PC-9 (cell line): ENCODE measurements at regions not wholly inside any gene's neighbourhood (a gene's known extent, or its start where the extent isn't known, plus 50 kb on each side); places are given as distances from the start of the nearest gene placed in this dataset.

ENCODE experiments used
- BruUV-seq: library from RNA; stranded (reverse); fragments of 400-500 nt; replicated peaks from 2 replicates; lab custom pipeline; 2021; lab: Mats Ljungman, UMichigan
- CTCF ChIA-PET: fragments of 300-600 bp; sonication (Branson Sonifier 250); formaldehyde crosslinking; loops from one replicate; lab custom pipeline; 2022; ENCODE audit warnings: antibody characterized with exemption; lab: Charles Lee
- POLR2A ChIA-PET: fragments of 300-600 bp; sonication (Branson Sonifier 250); formaldehyde crosslinking; loops from one replicate; lab custom pipeline; 2022; ENCODE audit warnings: antibody characterized with exemption; ENCODE audit not compliant: unreplicated experiment; lab: Charles Lee
- DNase-seq, 2 experiments: peaks; one replicate each; pipeline versions ENCODE4 v3.0.0 to v3.0.0-alpha.2; 2015 to 2022; ENCODE audit warnings: mixed read lengths in 1 of 2
- H2AFZ ChIP-seq: fragments of 200-600 bp; sonication (generic); 2 replicates; pipeline ENCODE4 v1.8.1; 2017; ENCODE audit warnings: antibody characterized with exemption
- H3F3A ChIP-seq: fragments of 200-600 bp; sonication (generic); 2 replicates; pipeline ENCODE4 v1.8.1; 2017; ENCODE audit warnings: antibody characterized with exemption, mild to moderate bottlenecking, low read depth; ENCODE audit not compliant: insufficient read depth
- H3K27ac ChIP-seq: fragments of 200-600 bp; sonication (generic); 2 replicates; pipeline ENCODE4 v1.6.1; 2016; ENCODE audit warnings: mixed run types
- H3K27me3 ChIP-seq: fragments of 200-600 bp; sonication (generic); 2 replicates; pipeline ENCODE4 v1.6.1; 2016; ENCODE audit warnings: low read depth, mixed run types; ENCODE audit not compliant: insufficient read depth
- H3K36me3 ChIP-seq: fragments of 200-600 bp; sonication (generic); 2 replicates; pipeline ENCODE4 v1.6.1; 2016; ENCODE audit warnings: low read depth, mixed run types
- H3K4me1 ChIP-seq: fragments of 200-600 bp; sonication (generic); replicated peaks from 2 replicates; pipeline ENCODE4 v1.6.1; 2016; ENCODE audit warnings: mixed run types; ENCODE audit not compliant: insufficient read depth
- H3K4me2 ChIP-seq: fragments of 200-600 bp; sonication (generic); 2 replicates; pipeline ENCODE4 v1.6.1; 2017; ENCODE audit warnings: mixed run types
- H3K4me3 ChIP-seq: fragments of 200-600 bp; sonication (generic); 2 replicates; pipeline ENCODE4 v1.6.1; 2016; ENCODE audit warnings: mixed run types
- H3K79me2 ChIP-seq: fragments of 200-600 bp; sonication (generic); 2 replicates; pipeline ENCODE4 v1.6.1; 2017; ENCODE audit warnings: low read depth, mixed run types
- H3K9me2 ChIP-seq: fragments of 200-600 bp; sonication (generic); 2 replicates; pipeline ENCODE4 v1.8.1; 2017; ENCODE audit warnings: mild to moderate bottlenecking; ENCODE audit not compliant: insufficient read depth
- H3K9me3 ChIP-seq: fragments of 200-600 bp; sonication (generic); 2 replicates; pipeline ENCODE4 v1.8.1; 2016; ENCODE audit warnings: low read depth; ENCODE audit not compliant: insufficient read depth
- H4K20me1 ChIP-seq: fragments of 200-600 bp; sonication (generic); 2 replicates; pipeline ENCODE4 v1.8.1; 2017; ENCODE audit not compliant: insufficient read depth
- CTCF ChIP-seq: fragments of 200-600 bp; sonication (generic); conservative IDR thresholded peaks from 2 replicates; pipeline ENCODE4 v1.6.1; 2017; ENCODE audit warnings: mixed run types, antibody characterized with exemption, mild to moderate bottlenecking, moderate library complexity
- EZH2 ChIP-seq: fragments of 200-600 bp; sonication (generic); IDR thresholded peaks from 2 replicates; pipeline ENCODE4 v1.8.0; 2017; ENCODE audit warnings: antibody characterized with exemption, low read depth
- intact Hi-C: fragments of 100-400 bp; cut with micrococcal nuclease; formaldehyde crosslinking; loops from one replicate; pipeline ENCODE4 v1.10.0; 2022; ENCODE audit not compliant: unreplicated experiment

GRCh38 chr6:166106076-166106686 is 61.5 kb downstream of the TBXT start:
- Histone ChIP-seq H4K20me1 (no peaks in the 10 kb centered on the region), H3K4me1 (no peaks in the 10 kb centered on the region), H3K4me3 (no peak overlapping the region), H3K9me2 (no peaks in the 10 kb centered on the region), H3K9me3 (no peaks in the 10 kb centered on the region), H3K36me3 (no peaks in the 10 kb centered on the region), H2AFZ (no peak overlapping the region), H3K4me2 (no peak overlapping the region), H3K27me3 (peaks cover 10% of the 10 kb centered on the region; the same call in 1 of the 2 replicates), H3K27ac (no peak overlapping the region), H3F3A (no peaks in the 10 kb centered on the region), H3K79me2 (no peaks in the 10 kb centered on the region)
- ChIA-PET POLR2A (no interaction called here), CTCF (no interaction called here)
- no TSS peak for BruUV-seq
- intact Hi-C loops: loop anchor here (2.0 kb wide), 1 partner anchor 665 kb away; no protein-coding TSS in a partner anchor
- DNase-seq: peak in 1 of 2 experiments; percentile 31
- TF ChIP-seq CTCF (peak; percentile 85), EZH2 (no peak)

- Histone ChIP-seq H3K9me2 (no peaks in the 10 kb centered on the region), H3K9me3 (no peaks in the 10 kb centered on the region), H3K4me1 (no peaks in the 10 kb centered on the region), H3F3A (no peaks in the 10 kb centered on the region), H2AFZ (no peak overlapping the region), H3K27me3 (peaks cover 10% of the 10 kb centered on the region; the same call in 1 of the 2 replicates), H3K4me2 (no peak overlapping the region), H3K36me3 (no peaks in the 10 kb centered on the region), H3K79me2 (no peaks in the 10 kb centered on the region), H3K27ac (no peak overlapping the region), H3K4me3 (no peak overlapping the region), H4K20me1 (no peaks in the 10 kb centered on the region)
- POLR2A ChIA-PET: no interaction called here
- no peak for DNase-seq
- CTCF ChIA-PET: no interaction called here
- BruUV-seq: no TSS peak
- no peak for TF ChIP-seq EZH2
- intact Hi-C loops: loop anchor here (1.0 to 2.0 kb wide), 2 partner anchors 220 to 665 kb away; no protein-coding TSS in a partner anchor
Observed at GRCh38 chr6:166105341-166106075, 62.1 kb downstream of the TBXT start.

GRCh38 chr6:166104872-166105271 is 62.8 kb downstream of the TBXT start:
- Histone ChIP-seq H3K27ac (no peak overlapping the region), H3F3A (no peaks in the 10 kb centered on the region), H3K79me2 (no peaks in the 10 kb centered on the region), H3K36me3 (no peaks in the 10 kb centered on the region), H3K4me3 (no peak overlapping the region), H2AFZ (no peak overlapping the region), H3K4me2 (no peak overlapping the region), H4K20me1 (no peaks in the 10 kb centered on the region), H3K4me1 (no peaks in the 10 kb centered on the region), H3K27me3 (peaks cover 10% of the 10 kb centered on the region; the same call in 1 of the 2 replicates), H3K9me2 (no peaks in the 10 kb centered on the region), H3K9me3 (no peaks in the 10 kb centered on the region)
- no peak for TF ChIP-seq CTCF
- TF ChIP-seq EZH2: no peak
- BruUV-seq: no TSS peak
- ChIA-PET CTCF (no interaction called here), POLR2A (no interaction called here)
- intact Hi-C loops: loop anchor here (1.0 kb wide), 1 partner anchor 220 kb away; no protein-coding TSS in a partner anchor
- no peak for DNase-seq
